Gastrocnemius medialis (tissue), 4 donors: ENCODE measurements at regions not wholly inside any gene's neighbourhood (a gene's known extent, or its start where the extent isn't known, plus 50 kb on each side); places are given as distances from the start of the nearest gene placed in this dataset.

Source experiments
- CTCF ChIP-seq, 5 experiments: fragments of 450-650 bp in 3 of 5; fragments of 200-600 bp in 2 of 5; sonication (generic) in 2 of 5; IDR thresholded peaks in 4 of 5; conservative IDR thresholded peaks in 1 of 5; 1 replicate in 4 of 5; 2 replicates in 1 of 5; pipeline ENCODE4 v1.5.1; 2016 to 2019; ENCODE audit warnings: antibody characterized with exemption in 5 of 5, mild to moderate bottlenecking in 3 of 5, moderate library complexity in 3 of 5
- POLR2A ChIP-seq, 2 donors: fragments of 450-650 bp; IDR thresholded peaks; one replicate each; pipeline ENCODE4 v1.6.1; 2017; ENCODE audit warnings: antibody characterized with exemption in 2 of 2, mild to moderate bottlenecking in 2 of 2, moderate library complexity in 2 of 2

- TF ChIP-seq CTCF (IDR thresholded peaks at IDR 0.05 in 4 of 5, conservative IDR thresholded peaks at IDR 0.05 in 1 of 5) (no peak), POLR2A (IDR thresholded peaks at IDR 0.05) (no peak)
These were observed 157.8 kb downstream of the TPBG start for GRCh38 chr6:82521369-82521768.
